ELF-1 (cell line): ENCODE measurements at regions not wholly inside any gene's neighbourhood (a gene's known extent, or its start where the extent isn't known, plus 50 kb on each side); places are given as distances from the start of the nearest gene placed in this dataset.

Experiments used
- DNase-seq: peaks from one replicate; pipeline ENCODE4 v3.0.0-alpha.2; 2016; ENCODE audit warnings: low read depth, low spot score

DNA sequence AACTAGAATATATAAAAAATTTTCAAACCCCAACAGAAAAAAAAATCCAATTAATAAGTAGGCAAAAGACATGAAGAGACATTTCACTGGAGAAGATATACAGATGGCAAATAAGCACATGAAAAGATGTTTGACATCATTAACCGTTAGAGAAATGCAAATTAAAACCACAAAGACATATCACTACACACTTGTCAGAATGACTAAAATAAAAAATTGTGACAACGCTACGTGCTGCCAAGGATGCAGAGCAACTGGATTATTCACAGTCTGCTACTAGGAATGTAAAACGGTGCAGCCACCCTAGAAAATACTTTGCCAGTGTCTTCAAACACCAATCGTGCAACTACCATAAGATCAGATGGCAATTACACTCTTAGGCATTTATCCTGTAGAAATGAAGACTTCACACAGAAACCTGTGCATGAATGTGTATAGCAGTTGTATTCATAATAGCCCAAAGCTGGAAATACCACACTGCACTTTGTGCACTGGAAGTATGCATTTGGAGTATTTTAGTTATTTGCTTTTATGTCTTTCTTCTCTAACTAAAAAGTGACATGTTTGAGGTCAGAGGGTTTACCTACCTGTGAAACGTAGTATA is 75.3 kb upstream of the PALMD start:
- no peak for DNase-seq

DNA sequence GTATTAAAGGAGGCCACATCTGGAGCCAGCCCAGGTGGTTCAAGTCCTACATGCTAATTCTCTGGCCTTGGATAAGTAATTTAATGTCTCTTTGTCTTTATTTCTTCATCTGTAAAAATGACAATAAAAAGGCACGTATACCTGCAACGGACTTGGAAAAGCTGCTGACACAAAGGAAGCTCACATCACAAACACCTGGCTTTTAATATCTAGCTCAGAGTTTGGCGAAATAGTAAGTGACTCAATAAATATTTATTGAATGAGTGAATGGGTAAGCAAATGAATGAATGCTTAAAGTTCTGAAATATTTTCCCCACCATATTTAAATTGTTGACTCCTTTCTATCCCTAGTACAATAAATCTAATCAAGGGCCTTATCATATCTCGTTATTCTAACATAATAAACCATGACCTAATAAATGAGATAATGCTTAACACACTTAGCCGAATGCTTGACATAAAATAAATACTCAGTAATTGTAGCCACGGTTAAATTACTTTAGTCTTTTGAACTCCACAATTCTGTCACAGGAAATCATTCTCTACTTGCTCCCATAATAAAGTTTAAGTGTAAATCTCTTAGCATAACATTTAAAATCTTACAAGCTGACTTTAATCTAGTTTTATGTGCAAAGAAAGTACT is 74.7 kb upstream of the PALMD start:
- DNase-seq: no peak

DNA sequence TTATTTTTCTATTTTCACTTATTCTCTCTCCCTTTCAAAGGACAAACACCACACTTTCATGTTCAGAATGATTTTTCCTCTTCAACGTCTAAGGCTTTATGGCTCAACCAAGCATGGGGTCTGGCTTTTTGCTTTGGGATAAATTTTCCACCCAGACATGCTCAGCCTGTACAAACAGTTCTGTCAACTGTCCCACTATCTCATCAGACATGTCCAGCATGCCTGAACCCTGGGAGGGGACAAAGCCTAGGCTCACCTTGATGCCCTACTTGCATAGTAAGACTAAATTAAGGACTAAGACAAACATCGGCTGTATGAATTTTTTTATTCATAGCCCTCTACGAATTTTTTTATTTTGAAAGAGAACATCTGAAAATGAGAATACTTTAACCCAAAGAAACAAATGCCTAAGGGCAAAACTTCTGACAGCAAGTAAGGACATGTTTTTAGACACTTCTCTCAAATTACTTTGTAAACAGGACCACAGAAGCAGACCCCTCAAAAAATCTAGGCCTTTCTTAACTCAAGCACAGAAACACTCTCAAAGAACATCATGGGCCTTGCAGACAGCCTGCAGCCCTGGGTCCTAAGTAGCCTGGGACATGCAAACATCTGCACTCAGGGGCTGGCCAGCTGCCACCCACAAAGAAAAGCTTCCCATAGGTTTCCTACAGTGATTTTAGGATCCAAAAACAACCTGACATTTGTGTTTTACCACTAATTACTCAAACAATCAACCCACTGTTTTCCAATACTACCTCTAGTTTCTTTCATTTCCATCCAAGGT is 72.3 kb upstream of the PALMD start:
- no peak for DNase-seq

DNA sequence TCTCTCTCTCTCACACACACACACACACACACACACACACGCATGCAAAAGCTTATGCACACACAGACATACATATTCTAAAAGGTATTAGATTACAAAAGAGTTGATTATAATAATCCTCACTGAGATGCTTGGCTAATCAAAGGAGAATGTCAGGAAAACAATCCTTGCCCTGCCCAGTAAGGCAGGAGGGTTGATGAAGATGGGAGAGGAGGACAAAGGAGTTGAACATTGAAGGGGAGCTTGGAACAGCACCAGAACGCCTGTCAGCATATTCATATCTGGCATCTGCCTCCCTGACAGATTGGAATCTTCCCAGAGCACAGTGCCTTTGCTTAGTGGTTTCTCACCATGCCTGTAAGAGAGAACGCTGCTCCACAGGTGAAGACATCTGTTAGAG is 68.6 kb upstream of the PALMD start:
- no peak for DNase-seq

DNA sequence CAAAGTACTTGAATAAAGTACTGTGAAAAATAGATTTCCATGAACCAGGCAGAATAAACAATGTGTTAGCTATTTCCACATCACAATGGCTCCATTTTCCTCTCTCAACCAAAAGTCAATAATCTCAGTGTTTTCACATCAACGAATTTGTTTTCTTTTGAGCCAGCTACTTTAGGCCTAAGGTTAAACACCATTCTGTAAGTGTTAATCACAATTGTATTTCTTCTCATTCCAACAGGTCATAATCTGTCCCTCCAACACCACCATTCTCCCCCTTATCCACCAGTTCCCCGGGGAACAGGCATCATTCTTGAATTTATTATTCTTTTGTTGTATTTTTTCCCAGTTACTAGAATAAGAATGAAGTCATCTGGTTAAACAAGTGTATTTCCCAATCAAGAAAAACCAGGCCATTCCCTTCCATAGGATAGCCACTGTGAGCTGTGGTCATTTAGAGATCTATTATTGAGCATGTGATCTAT is 66.2 kb upstream of the PALMD start:
- DNase-seq: no peak

DNA sequence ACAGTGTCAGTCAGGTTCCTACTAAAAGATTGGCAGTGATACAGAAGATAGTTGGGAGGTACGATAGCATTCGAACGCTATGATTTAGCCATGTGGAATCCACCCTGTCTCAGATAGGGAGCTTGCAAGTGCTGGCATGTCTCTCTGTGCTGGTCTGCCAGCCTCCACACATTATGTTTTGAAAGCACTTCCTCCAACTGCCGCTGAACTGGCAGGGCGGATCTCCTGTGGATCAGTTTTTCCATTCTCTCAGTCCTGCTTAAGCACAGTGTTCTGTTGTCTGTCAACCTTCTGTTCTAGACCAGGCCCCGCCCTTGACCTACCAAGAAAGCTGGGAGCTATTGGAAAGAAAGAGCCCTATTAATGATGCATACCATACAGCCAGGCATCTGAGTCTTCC is 65.5 kb upstream of the PALMD start:
- no peak for DNase-seq

DNA sequence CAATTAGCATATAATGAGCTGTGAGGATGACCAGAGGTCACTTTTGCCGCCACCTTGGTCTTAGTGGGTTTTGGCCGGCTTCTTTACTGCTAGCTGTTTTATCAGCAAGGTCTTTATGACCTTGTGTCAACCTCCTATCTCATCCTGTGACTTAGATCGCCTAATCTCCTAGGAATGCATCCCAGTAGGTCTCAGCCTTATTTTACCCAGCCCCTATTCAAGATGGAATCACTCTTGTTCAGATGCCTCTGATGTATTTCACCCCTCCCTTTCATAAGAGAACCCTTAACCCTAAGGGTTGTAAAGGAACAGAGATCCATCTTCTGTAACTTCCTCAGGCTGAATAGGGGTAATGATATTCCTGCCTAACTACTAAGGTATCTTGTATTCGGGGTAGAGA is 58.9 kb upstream of the PALMD start:
- no peak for DNase-seq

DNA sequence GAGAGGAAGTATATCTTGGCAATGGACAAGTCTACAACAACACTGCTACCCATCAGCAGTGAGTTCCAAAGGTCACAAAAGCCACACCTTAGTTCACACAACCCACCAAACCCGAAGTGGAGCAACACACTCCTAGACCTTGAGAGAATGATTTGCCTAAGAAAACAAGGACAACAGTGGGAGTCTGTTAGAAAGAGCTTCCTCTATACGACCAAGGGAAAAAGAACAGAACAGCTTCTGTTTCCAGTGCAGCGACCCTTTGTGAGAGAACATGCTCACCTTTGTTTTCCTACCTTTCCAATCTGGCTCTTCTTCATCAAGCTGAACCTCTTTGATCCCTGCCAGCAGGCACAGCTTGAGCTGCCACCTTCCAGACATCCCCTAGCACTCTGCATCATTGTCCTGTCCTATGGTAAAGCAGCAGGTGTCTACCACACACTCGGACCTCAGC is 56.7 kb upstream of the PALMD start:
- no peak for DNase-seq

DNA sequence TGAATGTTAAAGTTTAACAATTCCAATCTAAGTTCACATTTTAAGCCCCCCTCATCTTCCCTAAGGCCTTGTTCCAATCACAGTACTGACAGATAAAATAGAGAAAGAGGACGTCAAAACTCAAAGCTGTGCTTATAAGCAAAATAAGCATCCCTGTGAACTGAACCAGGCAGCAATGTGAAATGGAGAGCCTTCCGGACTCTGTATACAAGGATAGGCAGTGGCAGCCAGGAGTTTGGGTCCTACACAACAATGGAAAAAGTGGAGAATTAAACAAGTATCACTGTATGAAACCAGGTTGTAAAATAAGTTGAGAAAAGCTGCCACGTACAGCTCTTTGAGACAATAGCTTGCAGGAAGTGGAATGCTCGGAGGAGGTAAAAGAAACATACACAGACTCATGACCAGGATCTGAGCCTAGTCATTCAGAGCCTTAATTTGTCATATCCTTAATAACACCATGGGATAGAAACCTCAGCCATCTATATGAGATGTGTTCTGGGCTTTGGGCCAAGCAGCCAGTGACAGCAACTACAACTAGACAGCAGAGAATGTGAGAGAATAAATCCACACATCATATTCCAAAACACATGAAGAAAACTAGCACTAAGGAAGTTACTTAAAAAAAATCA is 55.2 kb upstream of the PALMD start:
- no peak for DNase-seq

DNA sequence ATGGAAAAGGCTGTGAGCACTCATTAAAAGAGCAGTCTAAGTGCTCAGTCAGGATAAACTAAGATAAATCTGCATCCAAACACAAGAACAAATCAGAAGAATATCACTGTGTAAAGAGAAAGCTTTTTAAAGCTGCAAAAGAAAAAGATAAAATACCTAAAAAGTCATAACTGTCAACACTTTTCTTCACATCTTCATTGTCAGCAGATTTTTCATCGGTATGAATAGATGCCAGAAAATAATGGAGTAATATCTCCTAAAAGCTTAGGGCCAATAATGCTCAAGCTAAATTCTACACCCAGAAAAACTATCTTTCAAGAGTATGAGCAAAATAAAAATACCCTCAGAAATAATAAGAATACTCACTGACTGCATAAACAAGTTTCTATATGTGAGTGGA is 54.0 kb upstream of the PALMD start:
- DNase-seq: no peak

DNA sequence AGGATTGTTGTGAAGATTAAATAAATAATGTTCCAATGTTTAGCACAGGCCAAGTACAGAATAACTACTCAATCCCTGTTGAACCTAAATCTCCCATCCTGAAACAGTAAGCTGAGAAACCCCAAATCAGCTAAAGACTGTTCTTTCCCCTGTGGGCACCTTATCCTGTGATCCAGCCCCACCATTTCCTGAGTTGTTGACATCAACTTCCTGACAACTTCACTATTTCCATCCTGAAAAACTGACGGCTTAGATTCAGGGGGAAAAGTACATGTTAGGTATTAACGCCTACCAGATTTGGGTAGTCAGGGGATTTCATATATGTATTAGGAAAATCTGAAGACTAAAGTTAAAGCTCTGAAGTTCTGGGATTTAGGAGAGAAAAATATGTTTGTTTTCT is 51.7 kb upstream of the PALMD start:
- no peak for DNase-seq

DNA sequence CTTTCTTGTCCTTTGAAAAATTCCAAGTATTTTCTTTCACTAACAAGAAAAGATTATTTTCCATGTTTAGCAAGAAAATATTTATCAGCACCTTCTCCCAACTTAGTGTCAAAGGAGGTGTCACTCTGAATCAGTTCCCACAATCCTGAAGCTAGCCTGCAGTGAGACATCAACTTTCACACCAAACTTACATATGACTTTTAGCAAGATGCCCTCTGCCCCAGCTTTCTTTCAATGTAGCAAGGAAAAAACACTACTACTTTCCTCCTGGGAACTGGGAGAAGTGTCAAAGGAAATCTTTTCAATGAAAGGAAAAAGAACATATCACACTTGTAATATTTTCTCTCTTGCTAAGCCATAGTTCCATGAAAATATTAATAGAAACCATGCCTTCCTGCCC is 50.9 kb upstream of the PALMD start:
- DNase-seq: no peak

DNA sequence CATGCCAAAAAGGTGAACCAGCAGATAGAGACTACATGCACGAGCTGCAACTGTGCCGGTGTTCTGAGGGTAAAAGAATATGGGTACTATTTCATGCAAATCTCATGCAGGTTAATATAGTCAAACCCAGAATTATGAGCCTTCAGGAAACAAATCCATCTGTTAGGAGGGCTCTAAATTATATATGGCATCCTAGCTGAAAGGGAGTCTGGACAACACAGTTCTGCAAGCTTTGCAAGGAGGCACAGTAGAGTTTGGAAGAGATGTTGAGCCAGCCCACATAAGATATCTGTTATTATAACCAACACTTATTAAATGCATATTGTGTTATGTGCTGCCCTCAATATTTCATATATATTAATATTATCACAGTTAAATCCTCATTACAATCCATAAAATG is 50.5 kb upstream of the PALMD start:
- no peak for DNase-seq
